SK-N-SH (cell line): ENCODE measurements at regions not wholly inside any gene's neighbourhood (a gene's known extent, or its start where the extent isn't known, plus 50 kb on each side); places are given as distances from the start of the nearest gene placed in this dataset.

Source experiments
- CTCF ChIA-PET: fragments of 300-600, 350-600 bp; formaldehyde crosslinking; extraction: SDS; loops from one replicate; lab custom pipeline; 2021; lab: Yijun Ruan, JAX
- POLR2A ChIA-PET: fragments of 350-600 bp; sonication (Branson Sonifier 250); formaldehyde crosslinking; extraction: SDS; loops from one replicate; lab custom pipeline; 2020; ENCODE audit warnings: antibody characterized with exemption, inconsistent platforms; lab: Yijun Ruan, JAX
- DNase-seq: peaks from one replicate; pipeline ENCODE4 v3.0.0; 2012
- H2AFZ ChIP-seq: fragments of 200-600 bp; sonication (generic); 2 replicates; pipeline ENCODE4 v1.8.1; 2016; ENCODE audit warnings: antibody characterized with exemption, mild to moderate bottlenecking, low read depth
- H3F3A ChIP-seq: fragments of 200-600 bp; sonication (generic); replicated peaks from 2 replicates; pipeline ENCODE3; 2016; ENCODE audit warnings: antibody characterized with exemption, mild to moderate bottlenecking; ENCODE audit not compliant: insufficient read depth
- H3K27ac ChIP-seq, 2 experiments: fragments of 200-500 bp in 1 of 2; fragments of 200-600 bp in 1 of 2; sonication (Bioruptor generic) in 1 of 2; sonication (generic), shearing (Covaris generic) in 1 of 2; 2 replicates each; pipeline versions ENCODE4 v1.5.1 to v1.6.1; 2014 to 2016; ENCODE audit warnings: low read depth in 2 of 2, inconsistent platforms in 1 of 2, low read length in 1 of 2, mild to moderate bottlenecking in 1 of 2, mixed read lengths in 1 of 2
- H3K27me3 ChIP-seq: fragments of 200-600 bp; sonication (generic), shearing (Covaris generic); 2 replicates; pipeline ENCODE4 v1.6.1; 2016; ENCODE audit warnings: mixed run types; ENCODE audit not compliant: insufficient read depth
- H3K36me3 ChIP-seq, 2 experiments: fragments of 200-500 bp in 1 of 2; fragments of 200-600 bp in 1 of 2; sonication (Bioruptor generic) in 1 of 2; sonication (generic) in 1 of 2; replicated peaks in 1 of 2; 2 replicates each; pipeline versions ENCODE3 to v1.5.1; 2014 to 2016; ENCODE audit warnings: low read length in 1 of 2, mild to moderate bottlenecking in 1 of 2; ENCODE audit not compliant: insufficient read depth in 2 of 2, control insufficient read depth in 1 of 2
- H3K4me1 ChIP-seq, 2 experiments: fragments of 200-500 bp in 1 of 2; fragments of 200-600 bp in 1 of 2; sonication (Bioruptor generic) in 1 of 2; sonication (generic), shearing (Covaris generic) in 1 of 2; 2 replicates each; pipeline versions ENCODE4 v1.5.1 to v1.6.1; 2014 to 2016; ENCODE audit warnings: low read depth in 1 of 2, low read length in 1 of 2, mixed run types in 1 of 2; ENCODE audit not compliant: insufficient read depth in 2 of 2, control insufficient read depth in 1 of 2
- H3K4me2 ChIP-seq: fragments of 200-600 bp; sonication (generic), shearing (Covaris generic); 2 replicates; pipeline ENCODE4 v1.6.1; 2017; ENCODE audit warnings: mixed run types
- H3K4me3 ChIP-seq, 2 experiments: fragments of 200-500 bp in 1 of 2; fragments of 200-600 bp in 1 of 2; sonication (Bioruptor generic) in 1 of 2; sonication (generic), shearing (Covaris generic) in 1 of 2; 2 replicates each; pipeline versions ENCODE4 v1.5.1 to v1.8.1; 2014 to 2016; ENCODE audit warnings: low read depth in 2 of 2, inconsistent platforms in 1 of 2, low read length in 1 of 2, mild to moderate bottlenecking in 1 of 2, mixed read lengths in 1 of 2, moderate library complexity in 1 of 2
- H3K79me2 ChIP-seq: fragments of 200-600 bp; sonication (generic); 2 replicates; pipeline ENCODE4 v1.8.1; 2017; ENCODE audit warnings: mild to moderate bottlenecking; ENCODE audit not compliant: insufficient read depth
- H3K9ac ChIP-seq: fragments of 200-600 bp; sonication (generic); 2 replicates; pipeline ENCODE4 v1.6.1; 2017; ENCODE audit warnings: mixed run types
- H3K9me2 ChIP-seq: fragments of 200-600 bp; sonication (generic); 2 replicates; pipeline ENCODE4 v1.6.1; 2017; ENCODE audit warnings: mixed run types
- H3K9me3 ChIP-seq: fragments of 200-600 bp; sonication (generic); 2 replicates; pipeline ENCODE4 v1.6.1; 2017; ENCODE audit warnings: mixed run types, mild to moderate bottlenecking, moderate library complexity
- H4K20me1 ChIP-seq: fragments of 200-600 bp; sonication (generic); 2 replicates; pipeline ENCODE4 v1.6.1; 2017; ENCODE audit warnings: mild to moderate bottlenecking, mixed run types; ENCODE audit not compliant: insufficient read depth
- CHD2 ChIP-seq: fragments of 150-350 bp; IDR thresholded peaks from 2 replicates; pipeline ENCODE4 v1.6.1; 2018; ENCODE audit warnings: low read length; ENCODE audit not compliant: partially characterized antibody
- ELF1 ChIP-seq: IDR thresholded peaks from 2 replicates; pipeline ENCODE4 v1.4.0; 2012
- EP300 ChIP-seq, 2 experiments: IDR thresholded peaks; 2 replicates each; pipeline versions ENCODE4 v1.4.0 to v1.6.1; 2012; ENCODE audit warnings: borderline replicate concordance in 1 of 2, low read depth in 1 of 2, low read length in 1 of 2
- FOXJ3 ChIP-seq: sonication (generic); formaldehyde crosslinking; IDR thresholded peaks from 2 replicates; pipeline ENCODE4 v1.5.1; 2020; ENCODE audit warnings: mild to moderate bottlenecking, missing genetic modification reagents
- FOXM1 ChIP-seq: IDR thresholded peaks from 2 replicates; pipeline ENCODE4 v1.4.0; 2012; ENCODE audit warnings: low read depth, mild to moderate bottlenecking
- GATA2 ChIP-seq: sonication (generic); formaldehyde crosslinking; IDR thresholded peaks from 2 replicates; pipeline ENCODE4 v1.5.0; 2020; ENCODE audit warnings: mild to moderate bottlenecking, missing genetic modification reagents
- JUND ChIP-seq: IDR thresholded peaks from 2 replicates; pipeline ENCODE4 v1.4.0; 2012
- MEF2A ChIP-seq: IDR thresholded peaks from 2 replicates; pipeline ENCODE4 v1.4.0; 2012; ENCODE audit warnings: low read depth, borderline replicate concordance
- MXI1 ChIP-seq: IDR thresholded peaks from 2 replicates; pipeline ENCODE4 v1.6.1; 2012; ENCODE audit warnings: mild to moderate bottlenecking, low read depth, low read length, improper control_type of control experiment
- NRF1 ChIP-seq: IDR thresholded peaks from 2 replicates; pipeline ENCODE4 v1.6.1; 2012; ENCODE audit warnings: low read depth, mild to moderate bottlenecking, low read length
- POLR2AphosphoS5 ChIP-seq: IDR thresholded peaks from 2 replicates; pipeline ENCODE4 v1.6.1; 2012; ENCODE audit warnings: low read depth, low read length
- RAD21 ChIP-seq: IDR thresholded peaks from 2 replicates; pipeline ENCODE4 v1.6.1; 2012; ENCODE audit warnings: mild to moderate bottlenecking, low read length
- RXRA ChIP-seq: IDR thresholded peaks from 2 replicates; pipeline ENCODE4 v1.4.0; 2012; ENCODE audit warnings: low read depth, mild to moderate bottlenecking, borderline replicate concordance
- SIN3A ChIP-seq: IDR thresholded peaks from 2 replicates; pipeline ENCODE4 v1.6.1; 2012; ENCODE audit warnings: low read depth, mild to moderate bottlenecking, low read length, moderate library complexity, borderline replicate concordance
- TAF1 ChIP-seq: IDR thresholded peaks from 2 replicates; pipeline ENCODE4 v1.6.1; 2012; ENCODE audit warnings: low read depth, mild to moderate bottlenecking, low read length, moderate library complexity, borderline replicate concordance
- TCF12 ChIP-seq: IDR thresholded peaks from 2 replicates; pipeline ENCODE4 v1.4.0; 2012
- YY1 ChIP-seq: IDR thresholded peaks from 2 replicates; pipeline ENCODE4 v1.4.0; 2012; ENCODE audit warnings: low read depth, mild to moderate bottlenecking
- WGBS: methylation state at CpG from one replicate; pipeline ENCODE4 v1.1.6; 2017; ENCODE audit warnings: low lambda C conversion rate; 5-methylcytosine and 5-hydroxymethylcytosine counted together
- TF ChIP-seq, protein P1 (sequence below): fragments of 200-600 bp; sonication (generic); IDR thresholded peaks from 2 replicates; pipeline ENCODE4 v1.6.1; 2017; ENCODE audit warnings: antibody characterized with exemption, mild to moderate bottlenecking, moderate library complexity
- TF ChIP-seq, protein P2 (sequence below): IDR thresholded peaks from 2 replicates; pipeline ENCODE4 v1.4.0; 2012; ENCODE audit warnings: low read depth, borderline replicate concordance
- TF ChIP-seq, protein P3 (sequence below): IDR thresholded peaks from 2 replicates; pipeline ENCODE4 v1.4.0; 2012; ENCODE audit warnings: low read depth
- TF ChIP-seq, protein P4 (sequence below): IDR thresholded peaks from 2 replicates; pipeline ENCODE4 v1.6.1; 2012; ENCODE audit warnings: mild to moderate bottlenecking, low read depth, low read length, moderate library complexity

DNA sequence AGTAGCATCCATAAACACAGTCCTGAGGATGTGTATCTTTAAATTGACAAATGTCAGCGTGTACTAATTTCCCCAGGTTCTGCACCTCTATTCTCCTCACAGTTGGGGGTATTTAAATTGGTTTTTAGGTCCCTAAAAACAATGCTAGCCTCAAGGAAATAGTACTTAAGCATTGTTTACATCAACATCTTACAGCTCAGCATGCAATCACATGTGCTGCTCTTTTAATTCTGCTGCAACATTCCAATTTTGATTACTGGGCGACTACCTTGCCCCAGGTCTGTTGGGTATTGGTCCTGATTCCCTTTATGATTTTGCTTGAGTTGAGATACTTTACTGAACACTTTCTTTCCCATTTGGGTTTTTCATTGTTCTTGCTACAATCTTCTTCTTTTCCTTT is 616.6 kb downstream of the CCER1 start:
- H3K4me3 ChIP-seq = no peak overlapping the region
- no peaks in the 10 kb centered on the region for H3K9me2 ChIP-seq
- POLR2A ChIA-PET = no interaction called here
- no peaks in the 10 kb centered on the region for H3K36me3 ChIP-seq
- no peaks in the 10 kb centered on the region for H4K20me1 ChIP-seq
- H3K79me2 ChIP-seq = no peaks in the 10 kb centered on the region
- H3K27me3 ChIP-seq = no peaks in the 10 kb centered on the region
- TF ChIP-seq MEF2A (no peak), GATA2 (no peak), MXI1 (no peak), POLR2AphosphoS5 (no peak), FOXM1 (no peak), TCF12 (no peak), TAF1 (no peak), YY1 (no peak), RAD21 (no peak), FOXJ3 (CRISPR knock-in tag) (no peak), EP300 (IDR thresholded peaks at IDR 0.05; ENCODE audit: borderline replicate concordance in 1 of 2, low read depth in 1 of 2, low read length in 1 of 2) (no peak), ELF1 (no peak), SIN3A (no peak), NRF1 (no peak), CHD2 (no peak), JUND (no peak)
- TF ChIP-seq, protein P1, sequence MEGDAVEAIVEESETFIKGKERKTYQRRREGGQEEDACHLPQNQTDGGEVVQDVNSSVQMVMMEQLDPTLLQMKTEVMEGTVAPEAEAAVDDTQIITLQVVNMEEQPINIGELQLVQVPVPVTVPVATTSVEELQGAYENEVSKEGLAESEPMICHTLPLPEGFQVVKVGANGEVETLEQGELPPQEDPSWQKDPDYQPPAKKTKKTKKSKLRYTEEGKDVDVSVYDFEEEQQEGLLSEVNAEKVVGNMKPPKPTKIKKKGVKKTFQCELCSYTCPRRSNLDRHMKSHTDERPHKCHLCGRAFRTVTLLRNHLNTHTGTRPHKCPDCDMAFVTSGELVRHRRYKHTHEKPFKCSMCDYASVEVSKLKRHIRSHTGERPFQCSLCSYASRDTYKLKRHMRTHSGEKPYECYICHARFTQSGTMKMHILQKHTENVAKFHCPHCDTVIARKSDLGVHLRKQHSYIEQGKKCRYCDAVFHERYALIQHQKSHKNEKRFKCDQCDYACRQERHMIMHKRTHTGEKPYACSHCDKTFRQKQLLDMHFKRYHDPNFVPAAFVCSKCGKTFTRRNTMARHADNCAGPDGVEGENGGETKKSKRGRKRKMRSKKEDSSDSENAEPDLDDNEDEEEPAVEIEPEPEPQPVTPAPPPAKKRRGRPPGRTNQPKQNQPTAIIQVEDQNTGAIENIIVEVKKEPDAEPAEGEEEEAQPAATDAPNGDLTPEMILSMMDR = no peak
- TF ChIP-seq, protein P2, sequence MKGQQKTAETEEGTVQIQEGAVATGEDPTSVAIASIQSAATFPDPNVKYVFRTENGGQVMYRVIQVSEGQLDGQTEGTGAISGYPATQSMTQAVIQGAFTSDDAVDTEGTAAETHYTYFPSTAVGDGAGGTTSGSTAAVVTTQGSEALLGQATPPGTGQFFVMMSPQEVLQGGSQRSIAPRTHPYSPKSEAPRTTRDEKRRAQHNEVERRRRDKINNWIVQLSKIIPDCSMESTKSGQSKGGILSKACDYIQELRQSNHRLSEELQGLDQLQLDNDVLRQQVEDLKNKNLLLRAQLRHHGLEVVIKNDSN = no peak
- TF ChIP-seq, protein P3, sequence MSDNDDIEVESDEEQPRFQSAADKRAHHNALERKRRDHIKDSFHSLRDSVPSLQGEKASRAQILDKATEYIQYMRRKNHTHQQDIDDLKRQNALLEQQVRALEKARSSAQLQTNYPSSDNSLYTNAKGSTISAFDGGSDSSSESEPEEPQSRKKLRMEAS = no peak
- CTCF ChIA-PET = no interaction called here
- H3F3A ChIP-seq = no peaks in the 10 kb centered on the region
- no peak overlapping the region for H3K27ac ChIP-seq
- no peak for DNase-seq
- no peak overlapping the region for H3K9ac ChIP-seq
- H3K4me1 ChIP-seq = no peaks in the 10 kb centered on the region
- H2AFZ ChIP-seq = no peak overlapping the region
- no peaks in the 10 kb centered on the region for H3K9me3 ChIP-seq
- no peak overlapping the region for H3K4me2 ChIP-seq
- WGBS = 53% methylated on average over 2 of the region's 2 CpGs

DNA sequence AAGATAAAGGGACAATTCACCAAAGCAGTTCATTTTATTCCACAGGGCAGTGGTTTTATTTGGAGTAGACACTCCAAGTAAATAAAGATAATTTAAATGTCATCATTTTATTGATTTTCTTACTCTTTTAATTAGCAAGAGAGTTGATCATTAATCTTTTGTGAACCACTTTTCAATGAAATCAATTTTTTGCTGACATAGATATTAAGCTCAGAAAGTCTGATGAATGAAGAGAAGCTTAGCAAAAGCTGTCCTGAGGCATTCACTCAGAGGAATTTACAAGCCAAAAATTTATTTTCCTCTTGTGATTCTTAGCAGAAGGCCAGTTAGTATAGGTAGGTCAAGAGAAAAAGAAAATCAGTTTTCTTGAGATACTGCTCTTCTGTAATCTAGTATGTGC is 618.0 kb downstream of the CCER1 start:
- POLR2A ChIA-PET = no interaction called here
- Histone ChIP-seq H3K27me3 (no peaks in the 10 kb centered on the region), H3K9me2 (no peaks in the 10 kb centered on the region), H3F3A (no peaks in the 10 kb centered on the region), H2AFZ (no peak overlapping the region), H3K4me2 (no peak overlapping the region), H4K20me1 (no peaks in the 10 kb centered on the region), H3K36me3 (no peaks in the 10 kb centered on the region), H3K4me1 (no peaks in the 10 kb centered on the region), H3K27ac (no peak overlapping the region), H3K79me2 (no peaks in the 10 kb centered on the region), H3K9me3 (no peaks in the 10 kb centered on the region), H3K4me3 (no peak overlapping the region), H3K9ac (no peak overlapping the region)
- CTCF ChIA-PET = interaction anchor here (1.2 kb wide), 1 partner anchor 517 kb away, joined by 3 read pairs; no protein-coding TSS in a partner anchor
- DNase-seq = no peak
- TF ChIP-seq, protein P4, sequence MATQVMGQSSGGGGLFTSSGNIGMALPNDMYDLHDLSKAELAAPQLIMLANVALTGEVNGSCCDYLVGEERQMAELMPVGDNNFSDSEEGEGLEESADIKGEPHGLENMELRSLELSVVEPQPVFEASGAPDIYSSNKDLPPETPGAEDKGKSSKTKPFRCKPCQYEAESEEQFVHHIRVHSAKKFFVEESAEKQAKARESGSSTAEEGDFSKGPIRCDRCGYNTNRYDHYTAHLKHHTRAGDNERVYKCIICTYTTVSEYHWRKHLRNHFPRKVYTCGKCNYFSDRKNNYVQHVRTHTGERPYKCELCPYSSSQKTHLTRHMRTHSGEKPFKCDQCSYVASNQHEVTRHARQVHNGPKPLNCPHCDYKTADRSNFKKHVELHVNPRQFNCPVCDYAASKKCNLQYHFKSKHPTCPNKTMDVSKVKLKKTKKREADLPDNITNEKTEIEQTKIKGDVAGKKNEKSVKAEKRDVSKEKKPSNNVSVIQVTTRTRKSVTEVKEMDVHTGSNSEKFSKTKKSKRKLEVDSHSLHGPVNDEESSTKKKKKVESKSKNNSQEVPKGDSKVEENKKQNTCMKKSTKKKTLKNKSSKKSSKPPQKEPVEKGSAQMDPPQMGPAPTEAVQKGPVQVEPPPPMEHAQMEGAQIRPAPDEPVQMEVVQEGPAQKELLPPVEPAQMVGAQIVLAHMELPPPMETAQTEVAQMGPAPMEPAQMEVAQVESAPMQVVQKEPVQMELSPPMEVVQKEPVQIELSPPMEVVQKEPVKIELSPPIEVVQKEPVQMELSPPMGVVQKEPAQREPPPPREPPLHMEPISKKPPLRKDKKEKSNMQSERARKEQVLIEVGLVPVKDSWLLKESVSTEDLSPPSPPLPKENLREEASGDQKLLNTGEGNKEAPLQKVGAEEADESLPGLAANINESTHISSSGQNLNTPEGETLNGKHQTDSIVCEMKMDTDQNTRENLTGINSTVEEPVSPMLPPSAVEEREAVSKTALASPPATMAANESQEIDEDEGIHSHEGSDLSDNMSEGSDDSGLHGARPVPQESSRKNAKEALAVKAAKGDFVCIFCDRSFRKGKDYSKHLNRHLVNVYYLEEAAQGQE = no peak
- TF ChIP-seq EP300 (IDR thresholded peaks at IDR 0.05; ENCODE audit: borderline replicate concordance in 1 of 2, low read depth in 1 of 2, low read length in 1 of 2) = no peak
- no peak for TF ChIP-seq RXRA
- TF ChIP-seq POLR2AphosphoS5 = no peak
- TF ChIP-seq, protein P1 = no peak
- no peak for TF ChIP-seq FOXJ3 (CRISPR knock-in tag)
